A673 (cell line): ENCODE measurements at regions not wholly inside any gene's neighbourhood (a gene's known extent, or its start where the extent isn't known, plus 50 kb on each side); places are given as distances from the start of the nearest gene placed in this dataset.

ENCODE experiments used
- CTCF ChIP-seq: fragments of 300-800, 200-600 bp; sonication (generic); conservative IDR thresholded peaks from 2 replicates; pipeline ENCODE4 v1.5.1; 2017; ENCODE audit warnings: low read depth, mild to moderate bottlenecking, antibody characterized with exemption, low read length, moderate library complexity, mixed read lengths
- EZH2 ChIP-seq: fragments of 200-600 bp; sonication (generic); IDR thresholded peaks from 2 replicates; pipeline ENCODE4 v1.6.1; 2017; ENCODE audit warnings: borderline replicate concordance, low read depth, mild to moderate bottlenecking, mixed read lengths, antibody characterized with exemption, low read length; ENCODE audit not compliant: poor library complexity, severe bottlenecking

- TF ChIP-seq CTCF (peak; percentile 38), EZH2 (no peak)
Measured at GRCh38 chr21:19507682-19508260, 1104.2 kb upstream of the TMPRSS15 start.
